ENCODE measurements at regions not wholly inside any gene's neighbourhood (a gene's known extent, or its start where the extent isn't known, plus 50 kb on each side); places are given as distances from the start of the nearest gene placed in this dataset.

GRCh38 chr14:23866269-23866668 is 87.3 kb upstream of the DHRS4 start:
- Histone ChIP-seq H3K4me2 (ENCODE audit: insufficient read depth, insufficient read length, low read length) (no peak overlapping the region), H3K56ac (ENCODE audit: insufficient read length, low read depth, low read length) (no peak overlapping the region), H3K4me1 (ENCODE audit: insufficient read depth, low read length) (no peaks in the 10 kb centered on the region), H4K8ac (replicated peaks; ENCODE audit: insufficient read length, low read depth, low read length) (no peak overlapping the region), H3K79me1 (ENCODE audit: insufficient read depth, low read depth, low read length, poor library complexity, severe bottlenecking) (no peaks in the 10 kb centered on the region), H2BK15ac (ENCODE audit: low read depth, low read length) (no peak overlapping the region), H4K91ac (ENCODE audit: insufficient read length, low read depth, low read length) (no peak overlapping the region), H3T11ph (ENCODE audit: low read length) (no peak overlapping the region), H3K79me2 (ENCODE audit: insufficient read depth, low read length) (no peaks in the 10 kb centered on the region), H2BK12ac (ENCODE audit: insufficient read length, low read depth, low read length) (no peak overlapping the region), H2BK5ac (ENCODE audit: insufficient read length, low read length) (no peak overlapping the region), H3K27me3 (ENCODE audit: insufficient read depth, low read length) (no peaks in the 10 kb centered on the region), H3K27ac (ENCODE audit: insufficient read length, low read depth, low read length) (no peak overlapping the region), H3K18ac (ENCODE audit: insufficient read length, low read depth, low read length) (no peak overlapping the region), H2BK120ac (ENCODE audit: low read depth, low read length, poor library complexity, severe bottlenecking) (no peak overlapping the region), H4K5ac (ENCODE audit: insufficient read length, low read depth, low read length) (no peak overlapping the region), H2BK20ac (ENCODE audit: low read depth, low read length, poor library complexity, severe bottlenecking) (no peak overlapping the region), H2AFZ (ENCODE audit: low read length) (no peak overlapping the region), H3K23me2 (ENCODE audit: insufficient read length, low read depth, low read length, poor library complexity, severe bottlenecking) (no peaks in the 10 kb centered on the region), H2AK5ac (ENCODE audit: insufficient read length, low read length) (no peak overlapping the region), H3K14ac (ENCODE audit: insufficient read depth, low read length) (no peak overlapping the region), H4K20me1 (ENCODE audit: control insufficient read depth, insufficient read depth, insufficient read length) (no peaks in the 10 kb centered on the region), H3K9ac (ENCODE audit: extremely low read depth, insufficient read length, low read length) (no peak overlapping the region), H3K9me3 (ENCODE audit: control insufficient read depth, low read depth, low read length) (peaks cover 15% of the 10 kb centered on the region), H3K23ac (ENCODE audit: insufficient read length, low read depth, low read length) (no peak overlapping the region), H3K4ac (ENCODE audit: low read depth, low read length) (no peak overlapping the region)
- no peak overlapping the region for H3K4me3 Mint-ChIP-seq
- WGBS (ENCODE audit: extremely low coverage, insufficient read length, low lambda C conversion rate): no CpG with 5 or more reads among the region's 6 CpGs
- no peak overlapping the region for H3K27ac Mint-ChIP-seq
- no peak for TF ChIP-seq CTCF (conservative IDR thresholded peaks at IDR 0.05)
- H3K4me1 Mint-ChIP-seq: no peaks in the 10 kb centered on the region
- DNase-seq: no peak
- H3K9me3 Mint-ChIP-seq: peaks cover 4 to 91% of the 10 kb centered on the region in 2 experiments; a peak in 4 of 5 replicates
- peaks cover 0 to 34% (median 7%) of the 10 kb centered on the region in 3 experiments; a peak in 5 of 7 replicates for H3K36me3 Mint-ChIP-seq (ENCODE audit: insufficient read depth in 1 of 3, low read depth in 3 of 3)
- H3K27me3 Mint-ChIP-seq (ENCODE audit: low read depth): peaks cover 3% of the 10 kb centered on the region
